ENCODE measurements at regions not wholly inside any gene's neighbourhood (a gene's known extent, or its start where the extent isn't known, plus 50 kb on each side); places are given as distances from the start of the nearest gene placed in this dataset.

- Histone ChIP-seq H3K56ac (replicated peaks; ENCODE audit: insufficient read length, low read depth, low read length) (no peak overlapping the region), H3K27ac (ENCODE audit: low read depth, low read length) (no peak overlapping the region), H4K20me1 (replicated peaks in 1 of 2; ENCODE audit: control insufficient read depth in 1 of 2, insufficient read depth in 2 of 2, low read length in 2 of 2) (no peaks in the 10 kb centered on the region), H3K9me3 (ENCODE audit: insufficient read depth in 2 of 2, low read depth in 1 of 2, low read length in 1 of 2) (no peaks in the 10 kb centered on the region), H2AK5ac (ENCODE audit: low read depth, low read length) (no peak overlapping the region), H3K4ac (replicated peaks; ENCODE audit: insufficient read length, low read depth, low read length) (no peak overlapping the region), H3K79me1 (ENCODE audit: low read depth, low read length) (no peaks in the 10 kb centered on the region), H2BK120ac (replicated peaks; ENCODE audit: low read depth, low read length) (no peak overlapping the region), H3K18ac (ENCODE audit: extremely low read depth, low read length) (no peak overlapping the region), H4K5ac (ENCODE audit: insufficient read length, low read depth, low read length) (no peak overlapping the region), H3K36me3 (ENCODE audit: control insufficient read depth in 2 of 4, insufficient read depth in 4 of 4, low read length in 3 of 4) (no peaks in the 10 kb centered on the region), H2BK15ac (ENCODE audit: low read length) (no peak overlapping the region), H3K27me3 (replicated peaks in 1 of 4; ENCODE audit: control insufficient read depth in 3 of 4, extremely low read depth in 1 of 4, insufficient read depth in 3 of 4, low read length in 3 of 4) (no peaks in the 10 kb centered on the region), H3K23ac (ENCODE audit: insufficient read length) (no peak overlapping the region), H3K4me1 (replicated peaks in 1 of 4; ENCODE audit: control insufficient read depth in 3 of 4, insufficient read depth in 4 of 4, low read length in 3 of 4) (peaks cover 0 to 4% (median 2%) of the 10 kb centered on the region in 4 experiments; a peak in 6 of 7 replicates), H3K9ac (replicated peaks in 1 of 4; ENCODE audit: extremely low read depth in 1 of 4, low read depth in 3 of 4, low read length in 3 of 4) (no peak overlapping the region), H3K4me2 (ENCODE audit: insufficient read depth in 1 of 2, low read depth in 2 of 2, low read length in 2 of 2) (no peak overlapping the region), H3K23me2 (ENCODE audit: low read depth, low read length) (no peaks in the 10 kb centered on the region), H4K8ac (ENCODE audit: extremely low read depth, insufficient read depth, low read length) (no peak overlapping the region), H2BK5ac (ENCODE audit: low read depth, low read length) (no peak overlapping the region), H3K79me2 (ENCODE audit: control insufficient read depth in 1 of 2, insufficient read depth in 2 of 2, low read length in 2 of 2) (no peaks in the 10 kb centered on the region), H4K91ac (replicated peaks; ENCODE audit: insufficient read length, low read length) (no peak overlapping the region), H2BK12ac (ENCODE audit: low read depth, low read length) (no peak overlapping the region), H2BK20ac (ENCODE audit: low read length) (no peak overlapping the region), H3K14ac (ENCODE audit: insufficient read length) (no peak overlapping the region), H3K4me3 (ENCODE audit: extremely low read depth in 1 of 4, insufficient read depth in 2 of 4, low read depth in 3 of 4, low read length in 4 of 4) (no peak overlapping the region), H2AFZ (ENCODE audit: low read length) (no peak overlapping the region)
- ChIA-PET CTCF (ENCODE audit: partially characterized antibody) (interaction anchor here (0.6 to 1.6 kb wide), 4 partner anchors 9 to 47 kb away, joined by 3 to 4 read pairs (median 4); no protein-coding TSS in a partner anchor), POLR2A (ENCODE audit: partially characterized antibody) (no interaction called here)
- DNase-seq (ENCODE audit: low read depth in 1 of 2, low spot score in 2 of 2), result no peak
- TF ChIP-seq TAF7 (optimal IDR thresholded peaks at IDR 0.05; ENCODE audit: borderline replicate concordance, low read depth, low read length) (no peak), BRCA1 (IDR thresholded peaks at IDR 0.05; ENCODE audit: low read depth, low read length) (no peak), SP1 (IDR thresholded peaks at IDR 0.05; ENCODE audit: low read depth, low read length) (no peak), EGR1 (IDR thresholded peaks at IDR 0.05; ENCODE audit: borderline replicate concordance, low read depth, low read length) (no peak), TAF1 (IDR thresholded peaks at IDR 0.05; ENCODE audit: low read depth, low read length) (no peak), NANOG (IDR thresholded peaks at IDR 0.05; ENCODE audit: insufficient read depth, low read depth, low read length, poor library complexity, severe bottlenecking) (no peak), POLR2AphosphoS5 (IDR thresholded peaks at IDR 0.05; ENCODE audit: low read depth, low read length) (no peak), HDAC6 (IDR thresholded peaks at IDR 0.05; ENCODE audit: low read depth, low read length) (no peak), E2F6 (IDR thresholded peaks at IDR 0.05) (no peak), JUN (IDR thresholded peaks at IDR 0.05; ENCODE audit: low read depth, low read length) (no peak), GTF2F1 (IDR thresholded peaks at IDR 0.05; ENCODE audit: borderline replicate concordance, low read depth, low read length) (no peak), NRF1 (IDR thresholded peaks at IDR 0.05; ENCODE audit: low read depth, low read length) (no peak)
- no peak for FAIRE-seq
- 27% methylated on average over 2 of the region's 2 CpGs; no CpG with 5 or more reads in 1 of the 2 experiments for WGBS, 2 experiments (ENCODE audit: extremely low coverage in 1 of 2, insufficient coverage in 1 of 2, insufficient read length in 1 of 2, insufficient replicate concordance in 2 of 2, low coverage in 1 of 2, low lambda C conversion rate in 2 of 2, missing lambda C conversion rate in 1 of 2)
Observed at GRCh38 chr9:71557310-71557709, 211.0 kb downstream of the CEMIP2 start.
